ENCODE measurements at regions not wholly inside any gene's neighbourhood (a gene's known extent, or its start where the extent isn't known, plus 50 kb on each side); places are given as distances from the start of the nearest gene placed in this dataset.

- no peak for TF ChIP-seq CTCF (IDR thresholded peaks at IDR 0.05 in 4 of 5, conservative IDR thresholded peaks at IDR 0.05 in 1 of 5)
- no peak for TF ChIP-seq POLR2A (IDR thresholded peaks at IDR 0.05)
Observed at GRCh38 chr12:14314801-14315200, 50.7 kb upstream of the ATF7IP start.
